CD8-positive, alpha-beta memory T cell (primary cell): ENCODE measurements at regions not wholly inside any gene's neighbourhood (a gene's known extent, or its start where the extent isn't known, plus 50 kb on each side); places are given as distances from the start of the nearest gene placed in this dataset.
A peak's percentile ranks its signal among the peaks of the same experiment; 100 is the strongest.

Experiments used
- CTCF ChIA-PET: fragments of 350-600 bp; sonication (Branson Sonifier 250); formaldehyde crosslinking; loops from one replicate; lab custom pipeline; 2021; ENCODE audit warnings: antibody characterized with exemption; lab: Charles Lee
- POLR2A ChIA-PET: fragments of 350-600 bp; sonication (Branson Sonifier 250); formaldehyde crosslinking; loops from one replicate; lab custom pipeline; 2021; ENCODE audit warnings: antibody characterized with exemption; lab: Charles Lee
- DNase-seq, 5 donors: peaks; one replicate each; pipeline versions ENCODE4 v3.0.0 to v3.0.0-alpha.2; 2020 to 2022; ENCODE audit warnings: mixed read lengths in 1 of 5
- H3K27ac ChIP-seq: one replicate; pipeline ENCODE4 v1.7.0; 2013; ENCODE audit warnings: low read depth, mild to moderate bottlenecking, low read length, moderate library complexity
- H3K27me3 ChIP-seq: 2 replicates; pipeline ENCODE4 v1.7.0; 2013; ENCODE audit warnings: low read length, mild to moderate bottlenecking; ENCODE audit not compliant: insufficient read depth, poor library complexity, severe bottlenecking
- H3K36me3 ChIP-seq: 2 replicates; pipeline ENCODE4 v1.7.0; 2013; ENCODE audit warnings: mild to moderate bottlenecking, low read length, moderate library complexity; ENCODE audit not compliant: insufficient read depth
- H3K4me1 ChIP-seq: 2 replicates; pipeline ENCODE4 v1.7.0; 2013; ENCODE audit warnings: mild to moderate bottlenecking, low read length, moderate library complexity; ENCODE audit not compliant: insufficient read depth
- H3K4me3 ChIP-seq: 2 replicates; pipeline ENCODE4 v1.7.0; 2013; ENCODE audit warnings: mild to moderate bottlenecking, low read length
- H3K9me3 ChIP-seq: 2 replicates; pipeline ENCODE4 v1.7.0; 2013; ENCODE audit warnings: mild to moderate bottlenecking, low read length
- H3K27ac Mint-ChIP-seq, 8 donors: one replicate each; pipeline ENCODE4 v1.8.0; 2020 to 2021; ENCODE audit warnings: mixed read lengths in 8 of 8, mild to moderate bottlenecking in 6 of 8, inconsistent platforms in 3 of 8, moderate library complexity in 3 of 8
- H3K27me3 Mint-ChIP-seq, 2 donors: one replicate each; pipeline ENCODE4 v1.8.0; 2020 to 2021; ENCODE audit warnings: mixed read lengths in 2 of 2, mild to moderate bottlenecking in 1 of 2, moderate library complexity in 1 of 2
- H3K36me3 Mint-ChIP-seq, 3 donors: one replicate each; pipeline ENCODE4 v1.8.0; 2020 to 2021; ENCODE audit warnings: mixed read lengths in 3 of 3, inconsistent platforms in 1 of 3, mild to moderate bottlenecking in 1 of 3
- H3K4me1 Mint-ChIP-seq, 3 donors: one replicate each; pipeline ENCODE4 v1.8.0; 2020 to 2021; ENCODE audit warnings: mixed read lengths in 3 of 3, inconsistent platforms in 1 of 3, mild to moderate bottlenecking in 1 of 3
- H3K4me3 Mint-ChIP-seq, 7 donors: one replicate each; pipeline ENCODE4 v1.8.0; 2020 to 2021; ENCODE audit warnings: mixed read lengths in 7 of 7, mild to moderate bottlenecking in 6 of 7, moderate library complexity in 4 of 7, inconsistent platforms in 2 of 7
- H3K9me3 Mint-ChIP-seq, 5 donors: one replicate each; pipeline ENCODE4 v1.8.0; 2020 to 2022; ENCODE audit warnings: mixed read lengths in 5 of 5, mild to moderate bottlenecking in 3 of 5, moderate library complexity in 2 of 5, inconsistent platforms in 1 of 5

DNA sequence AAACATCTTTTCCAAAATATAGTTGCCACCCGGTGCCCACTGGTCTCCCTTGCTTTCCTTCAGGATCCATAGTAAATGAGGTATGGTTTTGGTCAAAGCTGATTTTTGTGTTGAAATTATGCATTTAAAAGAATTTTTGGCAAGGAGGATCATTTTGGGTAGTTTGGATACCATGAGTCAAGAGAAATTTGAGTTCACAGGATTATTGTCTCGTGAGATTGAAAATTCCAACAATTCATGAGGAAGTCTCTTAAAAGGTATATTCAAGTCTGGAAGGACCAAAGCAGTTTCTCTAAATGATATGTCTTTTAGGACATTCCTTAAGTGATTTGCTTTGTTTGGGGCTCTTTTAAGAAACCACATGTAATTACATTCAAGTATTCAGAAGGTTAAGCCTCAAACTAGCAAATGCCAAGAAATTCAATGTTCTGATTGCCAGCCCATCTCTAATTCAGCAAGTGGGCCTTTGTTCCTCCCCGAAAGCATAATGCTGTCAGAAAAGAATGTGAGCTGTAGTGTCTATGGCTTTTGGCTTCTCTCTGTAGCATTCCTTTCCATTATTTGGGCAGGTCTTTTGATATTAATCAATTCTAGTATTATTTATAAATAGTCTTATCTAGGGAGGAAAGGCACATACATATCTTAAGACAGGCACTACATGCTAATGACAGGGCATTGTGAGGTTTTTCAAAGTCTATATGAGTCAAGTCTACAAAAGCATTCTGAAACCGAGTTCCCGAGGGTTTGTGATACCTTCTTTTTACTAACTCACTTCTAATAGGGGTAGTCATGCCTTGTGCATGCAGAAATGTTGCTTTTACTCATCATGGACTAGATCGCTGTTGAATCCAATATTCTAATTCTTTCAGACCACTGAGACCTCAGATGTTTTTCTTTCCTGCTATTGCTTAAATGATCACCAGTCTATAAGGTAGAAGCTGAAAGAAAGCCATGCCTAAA, 453.9 kb downstream of the ENC1 start:
- ChIA-PET CTCF (no interaction called here), POLR2A (no interaction called here)
- H3K27me3 Mint-ChIP-seq: peaks cover 4 to 18% of the 10 kb centered on the region in 2 donors
- no peaks in the 10 kb centered on the region for H3K36me3 Mint-ChIP-seq
- no peak for DNase-seq
- Histone ChIP-seq H3K36me3 (no peaks in the 10 kb centered on the region), H3K4me1 (no peaks in the 10 kb centered on the region), H3K4me3 (no peak overlapping the region), H3K27me3 (no peaks in the 10 kb centered on the region), H3K27ac (no peak overlapping the region), H3K9me3 (no peaks in the 10 kb centered on the region)
- H3K27ac Mint-ChIP-seq: no peak overlapping the region
- no peak overlapping the region for H3K4me3 Mint-ChIP-seq
- peaks cover 0 to 4% (median 0%) of the 10 kb centered on the region in 5 donors for H3K9me3 Mint-ChIP-seq
- H3K4me1 Mint-ChIP-seq: peaks cover 0 to 5% (median 0%) of the 10 kb centered on the region in 3 donors

DNA sequence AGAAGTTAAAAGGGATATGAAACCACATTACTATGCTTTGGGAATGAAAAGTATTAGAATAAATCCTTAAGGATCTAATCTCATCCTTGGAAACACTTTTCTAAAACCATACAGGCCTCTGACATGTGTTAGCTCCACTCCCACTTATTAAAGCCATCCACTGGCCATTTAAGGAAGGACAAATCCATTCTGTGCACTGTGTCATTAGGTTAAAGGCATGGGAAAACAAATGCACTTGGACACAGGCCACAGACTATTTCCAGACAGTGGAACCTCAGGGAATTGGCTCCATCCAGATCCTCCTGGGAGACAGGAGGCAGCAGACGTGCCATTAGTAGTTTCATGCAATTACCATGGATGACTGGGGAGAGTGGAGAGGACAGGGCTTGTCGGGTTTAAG, 454.9 kb downstream of the ENC1 start:
- H3K9me3 ChIP-seq: no peaks in the 10 kb centered on the region
- Mint-ChIP-seq H3K4me3 (no peak overlapping the region), H3K36me3 (no peaks in the 10 kb centered on the region), H3K4me1 (peaks cover 0 to 5% (median 0%) of the 10 kb centered on the region in 3 donors), H3K27me3 (peaks cover 4 to 18% of the 10 kb centered on the region in 2 donors), H3K9me3 (peaks cover 0 to 4% (median 0%) of the 10 kb centered on the region in 5 donors), H3K27ac (no peak overlapping the region)
- CTCF ChIA-PET: no interaction called here
- H3K4me3 ChIP-seq: no peak overlapping the region
- no peaks in the 10 kb centered on the region for H3K27me3 ChIP-seq
- H3K4me1 ChIP-seq: no peaks in the 10 kb centered on the region
- no peak for DNase-seq
- H3K27ac ChIP-seq: no peak overlapping the region
- no peaks in the 10 kb centered on the region for H3K36me3 ChIP-seq
- POLR2A ChIA-PET: no interaction called here

DNA sequence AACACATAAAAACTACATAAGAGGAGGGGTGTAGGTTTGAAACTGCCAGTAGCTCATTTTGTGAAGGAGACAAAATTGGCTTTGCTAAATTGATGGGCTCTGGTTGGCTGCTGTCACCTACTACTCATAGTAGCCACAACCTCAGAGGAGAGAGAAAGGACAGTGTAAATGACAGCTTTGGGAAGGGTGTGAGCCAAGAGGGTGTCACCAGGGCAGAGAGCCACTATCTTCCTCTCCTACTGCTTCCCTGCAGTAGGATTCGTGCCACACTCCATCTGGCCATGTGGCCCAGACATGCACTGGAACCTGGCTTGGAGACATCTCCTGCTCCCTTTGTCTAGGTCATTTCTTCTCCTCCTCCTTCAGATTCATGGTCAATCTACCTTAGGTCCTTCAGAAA, 455.9 kb downstream of the ENC1 start:
- H3K36me3 ChIP-seq: no peaks in the 10 kb centered on the region
- H3K36me3 Mint-ChIP-seq: no peaks in the 10 kb centered on the region
- peaks cover 0 to 4% (median 0%) of the 10 kb centered on the region in 5 donors for H3K9me3 Mint-ChIP-seq
- ChIA-PET CTCF (no interaction called here), POLR2A (no interaction called here)
- H3K27ac ChIP-seq: no peak overlapping the region
- H3K9me3 ChIP-seq: no peaks in the 10 kb centered on the region
- DNase-seq: no peak
- peaks cover 0 to 5% (median 0%) of the 10 kb centered on the region in 3 donors for H3K4me1 Mint-ChIP-seq
- H3K27me3 Mint-ChIP-seq: peaks cover 4 to 18% of the 10 kb centered on the region in 2 donors
- no peaks in the 10 kb centered on the region for H3K27me3 ChIP-seq
- H3K4me3 Mint-ChIP-seq: no peak overlapping the region
- H3K4me1 ChIP-seq: no peaks in the 10 kb centered on the region
- H3K4me3 ChIP-seq: no peak overlapping the region
- no peak overlapping the region for H3K27ac Mint-ChIP-seq

DNA sequence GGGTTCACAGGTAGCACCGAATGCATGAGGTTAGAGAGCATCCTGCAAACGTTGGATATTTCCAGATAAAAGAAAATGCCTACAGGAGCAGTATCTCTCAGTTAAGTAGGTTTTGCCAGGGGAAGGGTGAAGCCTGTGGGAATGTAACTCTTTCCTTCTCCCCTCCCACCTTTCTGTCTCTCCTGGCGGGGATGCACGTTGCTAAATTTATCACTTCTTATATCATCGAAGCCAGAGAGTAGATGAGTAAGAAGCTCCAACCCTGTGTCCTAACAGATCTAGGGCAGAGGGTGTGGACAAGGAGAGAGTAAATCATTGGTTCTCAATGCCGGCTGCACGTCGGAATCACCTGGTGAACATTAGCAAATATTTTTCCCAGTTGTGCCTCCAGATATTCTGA, 457.5 kb downstream of the ENC1 start:
- no peaks in the 10 kb centered on the region for H3K36me3 ChIP-seq
- H3K27ac Mint-ChIP-seq: no peak overlapping the region
- H3K4me1 ChIP-seq: no peaks in the 10 kb centered on the region
- H3K9me3 ChIP-seq: no peaks in the 10 kb centered on the region
- H3K27ac ChIP-seq: no peak overlapping the region
- DNase-seq: no peak
- peaks cover 0 to 3% (median 0%) of the 10 kb centered on the region in 5 donors for H3K9me3 Mint-ChIP-seq
- H3K27me3 ChIP-seq: no peaks in the 10 kb centered on the region
- H3K36me3 Mint-ChIP-seq: no peaks in the 10 kb centered on the region
- CTCF ChIA-PET: no interaction called here
- H3K4me3 ChIP-seq: no peak overlapping the region
- H3K27me3 Mint-ChIP-seq: peaks cover 4 to 22% of the 10 kb centered on the region in 2 donors
- H3K4me1 Mint-ChIP-seq: peaks cover 0 to 5% (median 0%) of the 10 kb centered on the region in 3 donors
- no peak overlapping the region for H3K4me3 Mint-ChIP-seq
- POLR2A ChIA-PET: no interaction called here

DNA sequence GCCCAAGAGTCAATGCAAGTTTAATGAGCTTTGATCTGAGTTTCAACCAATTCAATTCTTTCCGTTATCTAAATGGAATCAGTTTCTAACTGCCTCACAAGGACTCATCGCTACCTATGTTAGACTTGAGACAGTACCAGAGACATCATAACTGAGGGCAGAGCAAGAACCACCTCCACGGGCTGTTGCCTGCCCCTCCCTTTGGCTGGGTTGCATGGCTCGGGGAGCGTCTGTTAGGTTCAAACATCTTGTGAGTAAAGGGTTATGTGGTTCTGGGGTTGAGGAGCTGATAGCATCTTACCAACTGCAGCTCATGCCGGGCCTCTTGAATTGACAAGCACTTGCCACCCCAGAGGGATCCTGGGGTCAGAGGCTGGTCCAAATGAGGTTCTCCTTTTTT, 457.9 kb downstream of the ENC1 start:
- Mint-ChIP-seq H3K4me3 (no peak overlapping the region), H3K9me3 (no peaks in the 10 kb centered on the region), H3K27me3 (peaks cover 4 to 21% of the 10 kb centered on the region in 2 donors), H3K36me3 (no peaks in the 10 kb centered on the region), H3K4me1 (peaks cover 0 to 5% (median 0%) of the 10 kb centered on the region in 3 donors), H3K27ac (peak overlapping the region in 1 of 8 donors; percentile 39)
- no peak for DNase-seq
- Histone ChIP-seq H3K27ac (no peak overlapping the region), H3K27me3 (no peaks in the 10 kb centered on the region), H3K9me3 (no peaks in the 10 kb centered on the region), H3K4me1 (no peaks in the 10 kb centered on the region), H3K36me3 (no peaks in the 10 kb centered on the region), H3K4me3 (no peak overlapping the region)
- ChIA-PET POLR2A (no interaction called here), CTCF (no interaction called here)

DNA sequence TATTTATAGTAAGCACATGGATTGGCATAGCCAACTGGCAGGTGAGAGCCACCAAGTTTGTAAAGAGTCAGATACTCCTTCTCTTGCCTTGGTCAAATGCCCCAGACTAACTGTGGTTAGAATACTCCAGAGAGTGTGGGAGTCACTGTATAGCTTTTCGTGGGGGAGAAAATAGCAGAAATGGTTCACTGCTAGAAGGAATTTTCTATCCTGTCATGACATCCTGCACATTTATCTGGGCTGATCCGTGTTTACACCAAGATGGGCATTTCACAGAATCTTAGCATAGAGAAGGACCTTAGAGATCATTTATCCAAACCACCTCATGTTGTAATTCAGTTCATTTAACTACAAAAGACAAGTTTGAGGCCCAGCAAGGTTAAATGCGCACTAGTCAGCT, 460.8 kb downstream of the ENC1 start:
- H3K4me1 Mint-ChIP-seq: peaks cover 0 to 5% (median 0%) of the 10 kb centered on the region in 3 donors
- no peak overlapping the region for H3K27ac Mint-ChIP-seq
- Histone ChIP-seq H3K4me1 (no peaks in the 10 kb centered on the region), H3K27me3 (no peaks in the 10 kb centered on the region), H3K9me3 (no peaks in the 10 kb centered on the region), H3K4me3 (no peak overlapping the region), H3K36me3 (no peaks in the 10 kb centered on the region), H3K27ac (no peak overlapping the region)
- ChIA-PET POLR2A (no interaction called here), CTCF (no interaction called here)
- no peaks in the 10 kb centered on the region for H3K9me3 Mint-ChIP-seq
- DNase-seq: no peak
- no peak overlapping the region for H3K4me3 Mint-ChIP-seq
- no peaks in the 10 kb centered on the region for H3K36me3 Mint-ChIP-seq
- H3K27me3 Mint-ChIP-seq: peaks cover 6 to 19% of the 10 kb centered on the region in 2 donors

DNA sequence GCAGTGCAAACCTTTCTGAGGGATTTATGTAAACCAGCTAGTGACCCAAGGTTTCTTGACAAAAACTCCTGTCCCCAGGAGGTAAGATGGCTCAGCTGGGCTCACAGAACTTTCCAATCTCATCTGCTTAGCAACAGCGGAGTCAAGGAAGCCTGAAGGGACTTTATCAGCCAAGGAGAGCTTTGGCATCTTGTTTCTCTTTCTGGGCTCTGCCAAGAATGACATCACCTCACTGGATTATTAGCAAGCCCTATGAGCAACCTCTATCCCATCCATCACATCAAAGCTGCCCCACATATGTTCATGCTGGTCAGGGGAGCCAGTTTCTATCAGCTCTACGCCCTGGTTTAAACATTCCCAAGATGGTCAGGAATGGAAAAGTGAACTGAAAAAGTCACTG, 461.3 kb downstream of the ENC1 start:
- ChIA-PET POLR2A (no interaction called here), CTCF (no interaction called here)
- H3K9me3 Mint-ChIP-seq: no peaks in the 10 kb centered on the region
- no peaks in the 10 kb centered on the region for H3K36me3 ChIP-seq
- DNase-seq: no peak
- H3K27me3 Mint-ChIP-seq: peaks cover 5 to 21% of the 10 kb centered on the region in 2 donors
- no peak overlapping the region for H3K4me3 ChIP-seq
- H3K27me3 ChIP-seq: no peaks in the 10 kb centered on the region
- H3K36me3 Mint-ChIP-seq: no peaks in the 10 kb centered on the region
- no peak overlapping the region for H3K4me3 Mint-ChIP-seq
- no peaks in the 10 kb centered on the region for H3K4me1 ChIP-seq
- H3K9me3 ChIP-seq: no peaks in the 10 kb centered on the region
- H3K27ac Mint-ChIP-seq: no peak overlapping the region
- peaks cover 0 to 5% (median 0%) of the 10 kb centered on the region in 3 donors for H3K4me1 Mint-ChIP-seq
- no peak overlapping the region for H3K27ac ChIP-seq

DNA sequence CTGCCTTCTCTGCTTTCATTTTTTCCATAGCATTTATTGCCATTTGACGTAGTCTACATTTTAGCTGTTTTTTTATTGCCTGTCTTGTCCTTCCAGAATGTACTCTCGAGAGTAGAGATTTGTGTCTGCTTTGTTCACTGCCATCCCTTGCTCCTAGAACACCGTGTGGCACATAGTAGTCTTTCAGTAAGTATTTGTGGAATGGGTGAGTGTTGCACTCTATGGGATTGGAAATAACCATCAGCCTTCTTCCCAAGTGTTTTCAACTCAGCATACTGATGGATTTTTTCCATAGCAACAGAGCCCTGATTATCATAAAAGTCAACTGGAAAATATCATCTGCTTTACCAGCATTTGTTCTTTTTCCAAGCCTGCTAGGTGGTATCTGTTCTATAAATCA, 462.6 kb downstream of the ENC1 start:
- no peak overlapping the region for H3K4me3 Mint-ChIP-seq
- DNase-seq: no peak

More for the DNA sequence above, 462.6 kb downstream of the ENC1 start:
- Histone ChIP-seq H3K4me1 (no peaks in the 10 kb centered on the region), H3K27me3 (no peaks in the 10 kb centered on the region), H3K27ac (no peak overlapping the region), H3K9me3 (no peaks in the 10 kb centered on the region), H3K36me3 (no peaks in the 10 kb centered on the region), H3K4me3 (no peak overlapping the region)
- ChIA-PET CTCF (no interaction called here), POLR2A (no interaction called here)
- H3K9me3 Mint-ChIP-seq: no peaks in the 10 kb centered on the region
- no peak overlapping the region for H3K27ac Mint-ChIP-seq
- peaks cover 0 to 5% (median 0%) of the 10 kb centered on the region in 3 donors for H3K4me1 Mint-ChIP-seq
- H3K36me3 Mint-ChIP-seq: no peaks in the 10 kb centered on the region
- H3K27me3 Mint-ChIP-seq: peaks cover 5 to 28% of the 10 kb centered on the region in 2 donors
